ENCODE measurements at regions not wholly inside any gene's neighbourhood (a gene's known extent, or its start where the extent isn't known, plus 50 kb on each side); places are given as distances from the start of the nearest gene placed in this dataset.

GRCh38 chr1:13916530-13916929 is 216.5 kb downstream of the PRDM2 start:
- TF ChIP-seq CTCF (IDR thresholded peaks at IDR 0.05; ENCODE audit: extremely low read depth, insufficient read depth, missing control alignments): no peak
- DNase-seq (ENCODE audit: low spot score): no peak
- in situ Hi-C loops (cut with MboI; ENCODE audit: low pct_unique_long_range_greater_than_20kb, low sequenced_read_pairs, unreplicated experiment): no loop called here

GRCh38 chr1:13917607-13918006 is 217.6 kb downstream of the PRDM2 start:
- in situ Hi-C loops (cut with MboI; ENCODE audit: low pct_unique_long_range_greater_than_20kb, low sequenced_read_pairs, unreplicated experiment): no loop called here
- no peak for DNase-seq (ENCODE audit: low spot score)
- no peak for TF ChIP-seq CTCF (IDR thresholded peaks at IDR 0.05; ENCODE audit: extremely low read depth, insufficient read depth, missing control alignments)

GRCh38 chr1:13918862-13919261 is 218.9 kb downstream of the PRDM2 start:
- no peak for TF ChIP-seq CTCF (IDR thresholded peaks at IDR 0.05; ENCODE audit: extremely low read depth, insufficient read depth, missing control alignments)
- in situ Hi-C loops (cut with MboI; ENCODE audit: low pct_unique_long_range_greater_than_20kb, low sequenced_read_pairs, unreplicated experiment): no loop called here

GRCh38 chr1:13921190-13921589 is 221.2 kb downstream of the PRDM2 start:
- in situ Hi-C loops (cut with MboI; ENCODE audit: low pct_unique_long_range_greater_than_20kb, low sequenced_read_pairs, unreplicated experiment): no loop called here
- no peak for TF ChIP-seq CTCF (IDR thresholded peaks at IDR 0.05; ENCODE audit: extremely low read depth, insufficient read depth, missing control alignments)

More at GRCh38 chr1:13918862-13919261, 218.9 kb downstream of the PRDM2 start:
- no peak for DNase-seq (ENCODE audit: low spot score)

GRCh38 chr1:13922466-13923110 is 222.6 kb downstream of the PRDM2 start:
- no peak for DNase-seq (ENCODE audit: low spot score)
- TF ChIP-seq CTCF (IDR thresholded peaks at IDR 0.05; ENCODE audit: extremely low read depth, insufficient read depth, missing control alignments): no peak
- in situ Hi-C loops (cut with MboI; ENCODE audit: low pct_unique_long_range_greater_than_20kb, low sequenced_read_pairs, unreplicated experiment): no loop called here

More at GRCh38 chr1:13921190-13921589, 221.2 kb downstream of the PRDM2 start:
- no peak for DNase-seq (ENCODE audit: low spot score)

- TF ChIP-seq CTCF (IDR thresholded peaks at IDR 0.05; ENCODE audit: extremely low read depth, insufficient read depth, missing control alignments): no peak
- no peak for DNase-seq (ENCODE audit: low spot score)
- in situ Hi-C loops (cut with MboI; ENCODE audit: low pct_unique_long_range_greater_than_20kb, low sequenced_read_pairs, unreplicated experiment): no loop called here
Observed at GRCh38 chr1:13926556-13926955, 226.6 kb downstream of the PRDM2 start.

All from GM13977 (cell line).